H1 (cell line): ENCODE measurements at regions not wholly inside any gene's neighbourhood (a gene's known extent, or its start where the extent isn't known, plus 50 kb on each side); places are given as distances from the start of the nearest gene placed in this dataset.

Source experiments
- CTCF ChIA-PET: fragments of 300-600 bp; sonication (Branson Sonifier 250); formaldehyde crosslinking; loops from one replicate; lab custom pipeline; 2021; ENCODE audit not compliant: partially characterized antibody; lab: Charles Lee
- POLR2A ChIA-PET: fragments of 300-600 bp; sonication (Branson Sonifier 250); formaldehyde crosslinking; loops from one replicate; lab custom pipeline; 2021; ENCODE audit warnings: inconsistent platforms; ENCODE audit not compliant: partially characterized antibody; lab: Charles Lee
- DNase-seq, 2 experiments: peaks; one replicate each; pipeline versions ENCODE4 v3.0.0 to v3.0.0-alpha.2; 2010 to 2022; ENCODE audit warnings: low spot score in 2 of 2, low read depth in 1 of 2, mixed read lengths in 1 of 2
- FAIRE-seq: peaks from 2 replicates; lab custom pipeline; 2011; peaks lifted over from hg19 to GRCh38; lab: Jason Lieb, UNC
- H2AFZ ChIP-seq: 2 replicates; pipeline ENCODE4 v1.8.1; 2012; ENCODE audit warnings: low read length, inconsistent platforms
- H2AK5ac ChIP-seq: 2 replicates; pipeline ENCODE4 v1.6.1; 2013; ENCODE audit warnings: low read depth, low read length
- H2BK120ac ChIP-seq: replicated peaks from 2 replicates; pipeline ENCODE3; 2013; ENCODE audit warnings: low read depth, low read length, inconsistent platforms
- H2BK12ac ChIP-seq: 2 replicates; pipeline ENCODE4 v1.6.1; 2013; ENCODE audit warnings: low read depth, low read length
- H2BK15ac ChIP-seq: 2 replicates; pipeline ENCODE4 v1.6.1; 2013; ENCODE audit warnings: low read length
- H2BK20ac ChIP-seq: 2 replicates; pipeline ENCODE4 v1.6.1; 2013; ENCODE audit warnings: low read length
- H2BK5ac ChIP-seq: 2 replicates; pipeline ENCODE4 v1.6.1; 2013; ENCODE audit warnings: low read depth, low read length
- H3K14ac ChIP-seq: 2 replicates; pipeline ENCODE4 v1.6.1; 2013; ENCODE audit warnings: inconsistent platforms; ENCODE audit not compliant: insufficient read length
- H3K18ac ChIP-seq: 2 replicates; pipeline ENCODE4 v1.6.1; 2013; ENCODE audit warnings: low read length; ENCODE audit errors: extremely low read depth
- H3K23ac ChIP-seq: 2 replicates; pipeline ENCODE4 v1.6.1; 2013; ENCODE audit warnings: inconsistent platforms; ENCODE audit not compliant: insufficient read length
- H3K23me2 ChIP-seq: 2 replicates; pipeline ENCODE4 v1.6.1; 2013; ENCODE audit warnings: low read depth, low read length
- H3K27ac ChIP-seq: 2 replicates; pipeline ENCODE4 v1.6.1; 2011; ENCODE audit warnings: low read depth, low read length, inconsistent platforms
- H3K27me3 ChIP-seq, 4 experiments: replicated peaks in 1 of 4; 1 replicate in 1 of 4; 2 replicates in 3 of 4; pipeline versions ENCODE4 v1.6.1 to v1.8.1; 2011 to 2013; ENCODE audit warnings: low read length in 3 of 4, mild to moderate bottlenecking in 3 of 4, inconsistent platforms in 2 of 4, mixed read lengths in 2 of 4, moderate library complexity in 1 of 4; ENCODE audit not compliant: control insufficient read depth in 3 of 4, insufficient read depth in 3 of 4; ENCODE audit errors: extremely low read depth in 1 of 4
- H3K36me3 ChIP-seq, 4 experiments: 2 replicates each; pipeline versions ENCODE4 v1.6.1 to v1.8.1; 2011 to 2013; ENCODE audit warnings: mild to moderate bottlenecking in 4 of 4, low read length in 3 of 4, moderate library complexity in 2 of 4, control low read depth in 1 of 4, inconsistent platforms in 1 of 4; ENCODE audit not compliant: insufficient read depth in 4 of 4, control insufficient read depth in 2 of 4
- H3K4ac ChIP-seq: replicated peaks from 2 replicates; pipeline ENCODE3; 2013; ENCODE audit warnings: low read length, low read depth, mixed read lengths, inconsistent platforms; ENCODE audit not compliant: insufficient read length
- H3K4me1 ChIP-seq, 4 experiments: replicated peaks in 1 of 4; 1 replicate in 1 of 4; 2 replicates in 3 of 4; pipeline versions ENCODE4 v1.6.1 to v1.8.1; 2011 to 2013; ENCODE audit warnings: low read length in 3 of 4, inconsistent platforms in 2 of 4, mixed read lengths in 1 of 4; ENCODE audit not compliant: insufficient read depth in 4 of 4, control insufficient read depth in 3 of 4
- H3K4me2 ChIP-seq, 2 experiments: 2 replicates each; pipeline versions ENCODE4 v1.6.1 to v1.8.1; 2011 to 2013; ENCODE audit warnings: low read depth in 2 of 2, low read length in 2 of 2, control low read depth in 1 of 2, inconsistent platforms in 1 of 2, mild to moderate bottlenecking in 1 of 2; ENCODE audit not compliant: insufficient read depth in 1 of 2
- H3K4me3 ChIP-seq, 4 experiments: fragments of 200-600, 300-600 bp in 1 of 4; sonication (generic), shearing (Covaris generic), sonication (Bioruptor Twin) in 1 of 4; 2 replicates each; pipeline versions ENCODE4 v1.5.1 to v1.8.1; 2011 to 2016; ENCODE audit warnings: low read length in 4 of 4, low read depth in 3 of 4, control low read depth in 2 of 4, inconsistent platforms in 2 of 4, mild to moderate bottlenecking in 2 of 4, mixed read lengths in 1 of 4, moderate library complexity in 1 of 4; ENCODE audit not compliant: insufficient read depth in 2 of 4; ENCODE audit errors: extremely low read depth in 1 of 4
- H3K56ac ChIP-seq: replicated peaks from 2 replicates; pipeline ENCODE3; 2013; ENCODE audit warnings: low read depth, mild to moderate bottlenecking, mixed read lengths, low read length, inconsistent platforms; ENCODE audit not compliant: insufficient read length
- H3K79me1 ChIP-seq: 2 replicates; pipeline ENCODE4 v1.6.1; 2013; ENCODE audit warnings: low read depth, low read length, control low read depth
- H3K79me2 ChIP-seq, 2 experiments: 2 replicates each; pipeline versions ENCODE4 v1.6.1 to v1.8.1; 2012 to 2013; ENCODE audit warnings: low read length in 2 of 2, mild to moderate bottlenecking in 2 of 2, inconsistent platforms in 1 of 2; ENCODE audit not compliant: insufficient read depth in 2 of 2, control insufficient read depth in 1 of 2
- H3K9ac ChIP-seq, 4 experiments: replicated peaks in 1 of 4; 1 replicate in 1 of 4; 2 replicates in 3 of 4; pipeline versions ENCODE4 v1.6.1 to v1.8.1; 2011 to 2013; ENCODE audit warnings: low read depth in 3 of 4, low read length in 3 of 4, control low read depth in 2 of 4, mild to moderate bottlenecking in 2 of 4, moderate library complexity in 2 of 4, inconsistent platforms in 1 of 4; ENCODE audit errors: extremely low read depth in 1 of 4
- H3K9me3 ChIP-seq, 2 experiments: 2 replicates each; pipeline versions ENCODE4 v1.6.1 to v1.8.1; 2012 to 2013; ENCODE audit warnings: mild to moderate bottlenecking in 2 of 2, moderate library complexity in 2 of 2, control low read depth in 1 of 2, inconsistent platforms in 1 of 2, low read depth in 1 of 2, low read length in 1 of 2, mixed read lengths in 1 of 2; ENCODE audit not compliant: insufficient read depth in 2 of 2
- H4K20me1 ChIP-seq, 2 experiments: replicated peaks in 1 of 2; 2 replicates each; pipeline versions ENCODE3 to v1.8.1; 2011 to 2013; ENCODE audit warnings: inconsistent platforms in 2 of 2, low read length in 2 of 2, mild to moderate bottlenecking in 1 of 2; ENCODE audit not compliant: insufficient read depth in 2 of 2, control insufficient read depth in 1 of 2
- H4K5ac ChIP-seq: 2 replicates; pipeline ENCODE4 v1.6.1; 2013; ENCODE audit warnings: low read length, low read depth, mixed read lengths, inconsistent platforms; ENCODE audit not compliant: insufficient read length
- H4K8ac ChIP-seq: 2 replicates; pipeline ENCODE4 v1.8.0; 2013; ENCODE audit warnings: mild to moderate bottlenecking, moderate library complexity, low read length, inconsistent platforms; ENCODE audit not compliant: insufficient read depth; ENCODE audit errors: extremely low read depth
- H4K91ac ChIP-seq: replicated peaks from 2 replicates; pipeline ENCODE3; 2013; ENCODE audit warnings: low read length, mixed read lengths, inconsistent platforms; ENCODE audit not compliant: insufficient read length
- ASH2L ChIP-seq: fragments of 200-600, 300-600 bp; sonication (generic); IDR thresholded peaks from one replicate; pipeline ENCODE4 v1.7.1; 2017; ENCODE audit warnings: low read length
- CBX8 ChIP-seq: fragments of 300-800, 300-1000 bp; sonication (generic); IDR thresholded peaks from 2 replicates; pipeline ENCODE4 v1.7.1; 2016; ENCODE audit warnings: low read depth, low read length, borderline replicate concordance
- CTBP2 ChIP-seq: IDR thresholded peaks from 2 replicates; pipeline ENCODE4 v1.7.0; 2011; ENCODE audit warnings: borderline replicate concordance, mild to moderate bottlenecking, moderate library complexity, mixed read lengths, low read length; ENCODE audit not compliant: insufficient read depth, insufficient read length
- E2F6 ChIP-seq: IDR thresholded peaks from 2 replicates; pipeline ENCODE4 v1.6.1; 2012; ENCODE audit warnings: inconsistent platforms
- FOSL1 ChIP-seq: IDR thresholded peaks from 2 replicates; pipeline ENCODE4 v1.6.1; 2011; ENCODE audit warnings: mild to moderate bottlenecking, low read depth, low read length, moderate library complexity; ENCODE audit not compliant: insufficient read depth
- GTF2F1 ChIP-seq: IDR thresholded peaks from 2 replicates; pipeline ENCODE4 v1.6.1; 2012; ENCODE audit warnings: low read depth, low read length, improper control_type of control experiment, borderline replicate concordance
- JUN ChIP-seq: IDR thresholded peaks from 2 replicates; pipeline ENCODE4 v1.6.1; 2011; ENCODE audit warnings: low read depth, mild to moderate bottlenecking, improper control_type of control experiment, low read length
- MAFK ChIP-seq: IDR thresholded peaks from 2 replicates; pipeline ENCODE4 v1.6.1; 2012; ENCODE audit warnings: low read depth, mild to moderate bottlenecking, improper control_type of control experiment, low read length
- MAX ChIP-seq: IDR thresholded peaks from 2 replicates; pipeline ENCODE4 v1.6.1; 2012; ENCODE audit warnings: inconsistent platforms
- POLR2AphosphoS5 ChIP-seq: IDR thresholded peaks from 2 replicates; pipeline ENCODE4 v1.6.1; 2011; ENCODE audit warnings: low read depth, low read length
- RFX5 ChIP-seq: IDR thresholded peaks from 2 replicates; pipeline ENCODE4 v1.6.1; 2011; ENCODE audit warnings: low read depth, low read length, improper control_type of control experiment, borderline replicate concordance
- RXRA ChIP-seq: IDR thresholded peaks from 2 replicates; pipeline ENCODE4 v1.6.1; 2011; ENCODE audit warnings: low read depth, mild to moderate bottlenecking, low read length, moderate library complexity; ENCODE audit not compliant: insufficient read depth
- SIRT6 ChIP-seq: IDR thresholded peaks from one replicate; pipeline ENCODE4 v1.7.1; 2012; ENCODE audit warnings: low read length, inconsistent platforms
- WGBS, 2 experiments: shearing (Covaris generic) in 1 of 2; methylation state at CpG; one replicate each; pipeline versions ENCODE4 v1.1.6 to v1.1.7; 2013 to 2015; ENCODE audit warnings: low lambda C conversion rate in 2 of 2, mixed read lengths in 2 of 2, inconsistent platforms in 1 of 2, low coverage in 1 of 2, missing lambda C conversion rate in 1 of 2; ENCODE audit not compliant: insufficient replicate concordance in 2 of 2, insufficient coverage in 1 of 2, insufficient read length in 1 of 2; ENCODE audit errors: extremely low coverage in 1 of 2, missing lambda C conversion rate in 1 of 2; 5-methylcytosine and 5-hydroxymethylcytosine counted together

GRCh38 chr19:28636016-28636629 is 576.8 kb downstream of the UQCRFS1 start:
- Histone ChIP-seq H3K23ac (no peak overlapping the region), H3K4me3 (no peak overlapping the region), H3K27ac (no peak overlapping the region), H3K79me1 (no peaks in the 10 kb centered on the region; the same call in 1 of the 2 replicates), H3K4ac (no peak overlapping the region), H3K9me3 (no peaks in the 10 kb centered on the region), H2AK5ac (no peak overlapping the region), H3K18ac (no peak overlapping the region), H4K5ac (no peak overlapping the region), H2AFZ (no peak overlapping the region), H2BK5ac (no peak overlapping the region), H3K4me2 (no peak overlapping the region), H4K8ac (peak overlapping the region; percentile 3; the same call in 1 of the 2 replicates), H2BK12ac (no peak overlapping the region), H3K79me2 (no peaks in the 10 kb centered on the region), H4K20me1 (peaks cover 0 to 2% of the 10 kb centered on the region in 2 experiments), H3K36me3 (no peaks in the 10 kb centered on the region; a peak in 1 of 8 replicates), H4K91ac (no peak overlapping the region), H2BK120ac (no peak overlapping the region), H3K4me1 (peaks cover 0 to 3% (median 2%) of the 10 kb centered on the region in 4 experiments; a peak in 6 of 7 replicates), H3K9ac (no peak overlapping the region), H2BK20ac (no peak overlapping the region), H2BK15ac (no peak overlapping the region), H3K14ac (no peak overlapping the region), H3K23me2 (no peaks in the 10 kb centered on the region), H3K27me3 (no peaks in the 10 kb centered on the region), H3K56ac (no peak overlapping the region)
- DNase-seq (no peak), FAIRE-seq (no peak)
- ChIA-PET POLR2A (interaction anchor here (1.4 kb wide), 1 partner anchor 167 kb away, joined by 3 read pairs; no protein-coding TSS in a partner anchor), CTCF (interaction anchor here (0.7 to 3.0 kb wide), 5 partner anchors 11 to 243 kb away, joined by 3 to 25 read pairs (median 3); no protein-coding TSS in a partner anchor)
- 92% methylated on average over 5 of the region's 5 CpGs; no CpG with 5 or more reads in 1 of the 2 experiments for WGBS, 2 experiments
- no peak for TF ChIP-seq RFX5
- TF ChIP-seq POLR2AphosphoS5: no peak
- no peak for TF ChIP-seq SIRT6
- no peak for TF ChIP-seq GTF2F1
- no peak for TF ChIP-seq E2F6
- TF ChIP-seq RXRA: no peak
- no peak for TF ChIP-seq MAFK
- no peak for TF ChIP-seq MAX
- no peak for TF ChIP-seq ASH2L
- TF ChIP-seq FOSL1: no peak
- no peak for TF ChIP-seq CBX8
- no peak for TF ChIP-seq JUN
- no peak for TF ChIP-seq CTBP2
